H9 (cell line): ENCODE measurements at regions not wholly inside any gene's neighbourhood (a gene's known extent, or its start where the extent isn't known, plus 50 kb on each side); places are given as distances from the start of the nearest gene placed in this dataset.

Experiments used
- DNase-seq: peaks from one replicate; pipeline ENCODE4 v3.0.0-alpha.2; 2017
- H2AFZ ChIP-seq: one replicate; pipeline ENCODE4 v1.6.1; 2013; ENCODE audit warnings: mild to moderate bottlenecking, low read length, control low read depth, moderate library complexity
- H2AK5ac ChIP-seq: 2 replicates; pipeline ENCODE4 v1.6.1; 2013; ENCODE audit warnings: low read length, control low read depth, mixed read lengths; ENCODE audit not compliant: insufficient read length
- H2BK120ac ChIP-seq: one replicate; pipeline ENCODE4 v1.6.1; 2013; ENCODE audit warnings: low read depth, mild to moderate bottlenecking, low read length, control low read depth, inconsistent platforms; ENCODE audit not compliant: poor library complexity, severe bottlenecking
- H2BK12ac ChIP-seq: 2 replicates; pipeline ENCODE4 v1.6.1; 2013; ENCODE audit warnings: low read length, control low read depth, mixed read lengths, low read depth; ENCODE audit not compliant: insufficient read length
- H2BK15ac ChIP-seq: 2 replicates; pipeline ENCODE4 v1.6.1; 2013; ENCODE audit warnings: low read depth, low read length, control low read depth
- H2BK20ac ChIP-seq: one replicate; pipeline ENCODE4 v1.6.1; 2013; ENCODE audit warnings: low read depth, mild to moderate bottlenecking, low read length, control low read depth, inconsistent platforms; ENCODE audit not compliant: poor library complexity, severe bottlenecking
- H2BK5ac ChIP-seq: 2 replicates; pipeline ENCODE4 v1.6.1; 2013; ENCODE audit warnings: low read length, control low read depth, mixed read lengths; ENCODE audit not compliant: insufficient read length
- H3K14ac ChIP-seq: 2 replicates; pipeline ENCODE4 v1.6.1; 2013; ENCODE audit warnings: low read length, control low read depth; ENCODE audit not compliant: insufficient read depth
- H3K18ac ChIP-seq: 2 replicates; pipeline ENCODE4 v1.6.1; 2013; ENCODE audit warnings: low read depth, mild to moderate bottlenecking, mixed read lengths, low read length, control low read depth; ENCODE audit not compliant: insufficient read length
- H3K23ac ChIP-seq: 2 replicates; pipeline ENCODE4 v1.6.1; 2013; ENCODE audit warnings: low read length, control low read depth, mixed read lengths, low read depth; ENCODE audit not compliant: insufficient read length
- H3K23me2 ChIP-seq: 2 replicates; pipeline ENCODE4 v1.6.1; 2013; ENCODE audit warnings: low read depth, mild to moderate bottlenecking, mixed read lengths, low read length, control low read depth; ENCODE audit not compliant: insufficient read length, poor library complexity, severe bottlenecking
- H3K27ac ChIP-seq: 2 replicates; pipeline ENCODE4 v1.5.1; 2013; ENCODE audit warnings: low read length, control low read depth, mixed read lengths, low read depth; ENCODE audit not compliant: insufficient read length
- H3K27me3 ChIP-seq: 2 replicates; pipeline ENCODE4 v1.6.1; 2013; ENCODE audit warnings: low read length, control low read depth, inconsistent platforms; ENCODE audit not compliant: insufficient read depth
- H3K4ac ChIP-seq: 2 replicates; pipeline ENCODE4 v1.6.1; 2013; ENCODE audit warnings: low read depth, mild to moderate bottlenecking, control low read depth, inconsistent platforms, low read length, moderate library complexity
- H3K4me1 ChIP-seq: 2 replicates; pipeline ENCODE4 v1.6.1; 2013; ENCODE audit warnings: low read length, control low read depth, inconsistent platforms; ENCODE audit not compliant: insufficient read depth
- H3K4me2 ChIP-seq: 2 replicates; pipeline ENCODE4 v1.6.1; 2013; ENCODE audit warnings: low read length, control low read depth, mixed read lengths; ENCODE audit not compliant: insufficient read length, insufficient read depth
- H3K56ac ChIP-seq: 2 replicates; pipeline ENCODE4 v1.6.1; 2013; ENCODE audit warnings: low read depth, mild to moderate bottlenecking, mixed read lengths, low read length, control low read depth; ENCODE audit not compliant: insufficient read length
- H3K79me1 ChIP-seq: 2 replicates; pipeline ENCODE4 v1.6.1; 2013; ENCODE audit warnings: low read depth, mild to moderate bottlenecking, moderate library complexity, low read length, control low read depth, inconsistent platforms; ENCODE audit not compliant: insufficient read depth, poor library complexity, severe bottlenecking
- H3K79me2 ChIP-seq: 2 replicates; pipeline ENCODE4 v1.6.1; 2013; ENCODE audit warnings: low read length, control low read depth, inconsistent platforms; ENCODE audit not compliant: insufficient read depth
- H3K9ac ChIP-seq: 2 replicates; pipeline ENCODE4 v1.6.1; 2013; ENCODE audit warnings: low read length, control low read depth, mixed read lengths; ENCODE audit not compliant: insufficient read length; ENCODE audit errors: extremely low read depth
- H3K9me3 ChIP-seq: one replicate; pipeline ENCODE4 v1.6.1; 2013; ENCODE audit warnings: low read depth, low read length, inconsistent platforms; ENCODE audit not compliant: control insufficient read depth
- H3T11ph ChIP-seq: one replicate; pipeline ENCODE4 v1.6.1; 2013; ENCODE audit warnings: mild to moderate bottlenecking, low read length, control low read depth, inconsistent platforms
- H4K20me1 ChIP-seq: one replicate; pipeline ENCODE4 v1.6.1; 2013; ENCODE audit not compliant: control insufficient read depth, insufficient read length, insufficient read depth
- H4K5ac ChIP-seq: 2 replicates; pipeline ENCODE4 v1.6.1; 2013; ENCODE audit warnings: low read depth, mild to moderate bottlenecking, mixed read lengths, low read length, control low read depth; ENCODE audit not compliant: insufficient read length
- H4K8ac ChIP-seq: replicated peaks from 2 replicates; pipeline ENCODE4 v1.6.1; 2013; ENCODE audit warnings: low read length, control low read depth, mixed read lengths, low read depth; ENCODE audit not compliant: insufficient read length
- H4K91ac ChIP-seq: 2 replicates; pipeline ENCODE4 v1.6.1; 2013; ENCODE audit warnings: low read depth, mild to moderate bottlenecking, moderate library complexity, mixed read lengths, low read length, control low read depth; ENCODE audit not compliant: insufficient read length
- H3K27ac Mint-ChIP-seq, 3 experiments: 2 replicates in 2 of 3; 3 replicates in 1 of 3; pipeline ENCODE4 v1.8.0; 2020 to 2021; ENCODE audit warnings: mixed read lengths in 3 of 3, mild to moderate bottlenecking in 1 of 3, moderate library complexity in 1 of 3
- H3K27me3 Mint-ChIP-seq: 2 replicates; pipeline ENCODE4 v1.8.0; 2021; ENCODE audit warnings: low read depth, mild to moderate bottlenecking, moderate library complexity, mixed read lengths
- H3K36me3 Mint-ChIP-seq, 3 experiments: 2 replicates in 2 of 3; 3 replicates in 1 of 3; pipeline ENCODE4 v1.8.0; 2020 to 2021; ENCODE audit warnings: low read depth in 3 of 3, mixed read lengths in 3 of 3; ENCODE audit not compliant: insufficient read depth in 1 of 3
- H3K4me1 Mint-ChIP-seq, 2 experiments: 2 replicates each; pipeline ENCODE4 v1.8.0; 2020; ENCODE audit warnings: mixed read lengths in 2 of 2
- H3K4me3 Mint-ChIP-seq, 2 experiments: 2 replicates in 1 of 2; 3 replicates in 1 of 2; pipeline ENCODE4 v1.8.0; 2020 to 2021; ENCODE audit warnings: mild to moderate bottlenecking in 2 of 2, mixed read lengths in 2 of 2, moderate library complexity in 1 of 2
- H3K9me3 Mint-ChIP-seq, 2 experiments: 2 replicates in 1 of 2; 3 replicates in 1 of 2; pipeline ENCODE4 v1.8.0; 2020; ENCODE audit warnings: mild to moderate bottlenecking in 2 of 2, mixed read lengths in 2 of 2, moderate library complexity in 1 of 2
- TF ChIP-seq, protein P1 (sequence below): fragments of 200-600 bp; sonication (generic); conservative IDR thresholded peaks from 3 replicates; pipeline ENCODE4 v1.8.0; 2021; ENCODE audit warnings: antibody characterized with exemption, mild to moderate bottlenecking

DNA sequence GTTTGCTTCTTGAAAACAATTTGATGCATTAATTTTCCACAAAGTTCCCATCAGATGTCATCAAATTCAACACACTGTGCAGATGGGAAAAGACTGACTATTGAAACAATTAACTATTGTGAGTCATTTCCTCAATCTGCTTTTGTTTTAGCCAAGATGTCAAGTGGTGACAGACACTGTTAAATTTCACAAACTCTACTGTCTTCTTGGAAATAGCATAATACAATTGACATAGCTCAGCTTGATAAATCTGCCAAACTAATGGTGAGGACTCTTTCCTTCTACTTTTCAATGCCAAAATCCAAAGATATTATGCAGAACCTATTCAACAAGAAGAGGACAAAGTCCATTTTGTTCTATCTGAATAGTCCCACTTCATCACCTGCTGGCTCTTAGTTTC is 242.3 kb downstream of the CAAP1 start:
- no peak overlapping the region for H4K8ac ChIP-seq
- H2AFZ ChIP-seq = no peak overlapping the region
- H3K4ac ChIP-seq = no peak overlapping the region
- no peak for DNase-seq
- no peak overlapping the region for H3K4me2 ChIP-seq
- no peaks in the 10 kb centered on the region for H3K36me3 Mint-ChIP-seq
- H3K27ac Mint-ChIP-seq = no peak overlapping the region
- no peaks in the 10 kb centered on the region for H3K4me1 Mint-ChIP-seq
- no peak overlapping the region for H3K23ac ChIP-seq
- H2BK20ac ChIP-seq = no peak overlapping the region
- TF ChIP-seq, protein P1, sequence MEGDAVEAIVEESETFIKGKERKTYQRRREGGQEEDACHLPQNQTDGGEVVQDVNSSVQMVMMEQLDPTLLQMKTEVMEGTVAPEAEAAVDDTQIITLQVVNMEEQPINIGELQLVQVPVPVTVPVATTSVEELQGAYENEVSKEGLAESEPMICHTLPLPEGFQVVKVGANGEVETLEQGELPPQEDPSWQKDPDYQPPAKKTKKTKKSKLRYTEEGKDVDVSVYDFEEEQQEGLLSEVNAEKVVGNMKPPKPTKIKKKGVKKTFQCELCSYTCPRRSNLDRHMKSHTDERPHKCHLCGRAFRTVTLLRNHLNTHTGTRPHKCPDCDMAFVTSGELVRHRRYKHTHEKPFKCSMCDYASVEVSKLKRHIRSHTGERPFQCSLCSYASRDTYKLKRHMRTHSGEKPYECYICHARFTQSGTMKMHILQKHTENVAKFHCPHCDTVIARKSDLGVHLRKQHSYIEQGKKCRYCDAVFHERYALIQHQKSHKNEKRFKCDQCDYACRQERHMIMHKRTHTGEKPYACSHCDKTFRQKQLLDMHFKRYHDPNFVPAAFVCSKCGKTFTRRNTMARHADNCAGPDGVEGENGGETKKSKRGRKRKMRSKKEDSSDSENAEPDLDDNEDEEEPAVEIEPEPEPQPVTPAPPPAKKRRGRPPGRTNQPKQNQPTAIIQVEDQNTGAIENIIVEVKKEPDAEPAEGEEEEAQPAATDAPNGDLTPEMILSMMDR = no peak
- no peak overlapping the region for H2BK12ac ChIP-seq
- H3K23me2 ChIP-seq = no peaks in the 10 kb centered on the region
- no peak overlapping the region for H3K14ac ChIP-seq
- H3K18ac ChIP-seq = no peak overlapping the region
- H3K9me3 ChIP-seq = no peaks in the 10 kb centered on the region
- H3K79me2 ChIP-seq = no peaks in the 10 kb centered on the region
- H3K9ac ChIP-seq = no peak overlapping the region
- no peak overlapping the region for H3K56ac ChIP-seq
- H3K27me3 Mint-ChIP-seq = no peaks in the 10 kb centered on the region; the same call in 1 of the 2 replicates
- no peak overlapping the region for H2BK120ac ChIP-seq
- no peak overlapping the region for H4K91ac ChIP-seq
- H2BK5ac ChIP-seq = no peak overlapping the region
- no peak overlapping the region for H2BK15ac ChIP-seq
- no peak overlapping the region for H3T11ph ChIP-seq
- no peak overlapping the region for H2AK5ac ChIP-seq
- H3K27me3 ChIP-seq = no peaks in the 10 kb centered on the region
- no peaks in the 10 kb centered on the region for H4K20me1 ChIP-seq
- no peak overlapping the region for H3K27ac ChIP-seq
- no peaks in the 10 kb centered on the region for H3K79me1 ChIP-seq
- no peaks in the 10 kb centered on the region for H3K4me1 ChIP-seq
- H4K5ac ChIP-seq = no peak overlapping the region
- no peak overlapping the region for H3K4me3 Mint-ChIP-seq
- peaks cover 3 to 4% of the 10 kb centered on the region in 2 experiments; a peak in 3 of 5 replicates for H3K9me3 Mint-ChIP-seq
